ENCODE measurements at regions not wholly inside any gene's neighbourhood (a gene's known extent, or its start where the extent isn't known, plus 50 kb on each side); places are given as distances from the start of the nearest gene placed in this dataset.

- 87 to 100% methylated on average over 1 of the region's 1 CpG for WGBS, 2 donors (ENCODE audit: low coverage in 1 of 2)
- no peak for ATAC-seq
- Histone ChIP-seq H3K9me3 (no peaks in the 10 kb centered on the region), H3K27me3 (no peaks in the 10 kb centered on the region), H3K27ac (no peak overlapping the region), H3K4me1 (no peaks in the 10 kb centered on the region), H3K36me3 (no peaks in the 10 kb centered on the region), H3K4me3 (no peak overlapping the region)
- TF ChIP-seq POLR2AphosphoS5 (IDR thresholded peaks at IDR 0.05) (no peak), EP300 (IDR thresholded peaks at IDR 0.05) (no peak), POLR2A (IDR thresholded peaks at IDR 0.05) (no peak)
- TF ChIP-seq, protein P1, sequence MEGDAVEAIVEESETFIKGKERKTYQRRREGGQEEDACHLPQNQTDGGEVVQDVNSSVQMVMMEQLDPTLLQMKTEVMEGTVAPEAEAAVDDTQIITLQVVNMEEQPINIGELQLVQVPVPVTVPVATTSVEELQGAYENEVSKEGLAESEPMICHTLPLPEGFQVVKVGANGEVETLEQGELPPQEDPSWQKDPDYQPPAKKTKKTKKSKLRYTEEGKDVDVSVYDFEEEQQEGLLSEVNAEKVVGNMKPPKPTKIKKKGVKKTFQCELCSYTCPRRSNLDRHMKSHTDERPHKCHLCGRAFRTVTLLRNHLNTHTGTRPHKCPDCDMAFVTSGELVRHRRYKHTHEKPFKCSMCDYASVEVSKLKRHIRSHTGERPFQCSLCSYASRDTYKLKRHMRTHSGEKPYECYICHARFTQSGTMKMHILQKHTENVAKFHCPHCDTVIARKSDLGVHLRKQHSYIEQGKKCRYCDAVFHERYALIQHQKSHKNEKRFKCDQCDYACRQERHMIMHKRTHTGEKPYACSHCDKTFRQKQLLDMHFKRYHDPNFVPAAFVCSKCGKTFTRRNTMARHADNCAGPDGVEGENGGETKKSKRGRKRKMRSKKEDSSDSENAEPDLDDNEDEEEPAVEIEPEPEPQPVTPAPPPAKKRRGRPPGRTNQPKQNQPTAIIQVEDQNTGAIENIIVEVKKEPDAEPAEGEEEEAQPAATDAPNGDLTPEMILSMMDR (IDR thresholded peaks at IDR 0.05): no peak
Measured at GRCh38 chr5:117805058-117805457, 1183.3 kb downstream of the DTWD2 start.

GRCh38 chr5:117803533-117803932 is 1184.8 kb downstream of the DTWD2 start:
- Histone ChIP-seq H3K9me3 (no peaks in the 10 kb centered on the region), H3K36me3 (no peaks in the 10 kb centered on the region), H3K4me3 (no peak overlapping the region), H3K27ac (no peak overlapping the region), H3K27me3 (no peaks in the 10 kb centered on the region), H3K4me1 (no peaks in the 10 kb centered on the region)
- ATAC-seq: no peak
- TF ChIP-seq POLR2A (IDR thresholded peaks at IDR 0.05): no peak
- TF ChIP-seq EP300 (IDR thresholded peaks at IDR 0.05): no peak
- TF ChIP-seq, protein P1 (IDR thresholded peaks at IDR 0.05): no peak
- no peak for TF ChIP-seq POLR2AphosphoS5 (IDR thresholded peaks at IDR 0.05)
- 43 to 48% methylated on average over 3 of the region's 3 CpGs for WGBS, 2 donors (ENCODE audit: low coverage in 1 of 2)

DNA sequence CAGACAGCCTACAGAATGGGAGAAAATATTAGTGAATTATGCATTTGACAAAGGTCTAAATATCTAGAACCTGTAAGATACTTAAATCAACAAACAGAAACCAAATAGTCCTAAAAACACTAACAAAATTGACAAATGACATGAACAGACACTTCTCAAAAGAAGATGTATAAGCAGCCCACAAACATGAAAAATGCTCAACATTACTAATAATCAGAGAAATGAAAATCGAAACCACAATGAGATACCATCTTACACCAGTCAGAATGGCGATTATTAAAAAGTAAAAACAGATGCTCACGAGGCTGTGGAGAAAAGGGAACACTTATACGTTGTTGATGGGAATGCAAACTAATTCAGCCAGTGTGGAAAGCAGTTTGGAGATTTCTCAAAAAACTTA is 1186.8 kb downstream of the DTWD2 start:
- no peak overlapping the region for H3K27ac ChIP-seq
- H3K4me3 ChIP-seq: no peak overlapping the region
- H3K36me3 ChIP-seq: no peaks in the 10 kb centered on the region
- H3K27me3 ChIP-seq: no peaks in the 10 kb centered on the region
- ATAC-seq: no peak
- H3K4me1 ChIP-seq: no peaks in the 10 kb centered on the region
- 93 to 99% methylated on average over 3 to 4 of the region's 4 CpGs for WGBS, 2 donors (ENCODE audit: low coverage in 1 of 2)
- H3K9me3 ChIP-seq: no peaks in the 10 kb centered on the region
- TF ChIP-seq POLR2AphosphoS5 (IDR thresholded peaks at IDR 0.05) (no peak), EP300 (IDR thresholded peaks at IDR 0.05) (no peak), POLR2A (IDR thresholded peaks at IDR 0.05) (no peak)
- TF ChIP-seq, protein P1 (IDR thresholded peaks at IDR 0.05): no peak

- H3K27me3 ChIP-seq: no peaks in the 10 kb centered on the region
- no peaks in the 10 kb centered on the region for H3K4me1 ChIP-seq
- TF ChIP-seq, protein P1 (IDR thresholded peaks at IDR 0.05): no peak
- TF ChIP-seq POLR2AphosphoS5 (IDR thresholded peaks at IDR 0.05) (no peak), POLR2A (IDR thresholded peaks at IDR 0.05) (no peak), EP300 (IDR thresholded peaks at IDR 0.05) (no peak)
- no peak overlapping the region for H3K27ac ChIP-seq
- H3K36me3 ChIP-seq: no peaks in the 10 kb centered on the region
- no peaks in the 10 kb centered on the region for H3K9me3 ChIP-seq
- no peak overlapping the region for H3K4me3 ChIP-seq
- no peak for ATAC-seq
Measured at GRCh38 chr5:117800261-117800660, 1188.1 kb downstream of the DTWD2 start.

DNA sequence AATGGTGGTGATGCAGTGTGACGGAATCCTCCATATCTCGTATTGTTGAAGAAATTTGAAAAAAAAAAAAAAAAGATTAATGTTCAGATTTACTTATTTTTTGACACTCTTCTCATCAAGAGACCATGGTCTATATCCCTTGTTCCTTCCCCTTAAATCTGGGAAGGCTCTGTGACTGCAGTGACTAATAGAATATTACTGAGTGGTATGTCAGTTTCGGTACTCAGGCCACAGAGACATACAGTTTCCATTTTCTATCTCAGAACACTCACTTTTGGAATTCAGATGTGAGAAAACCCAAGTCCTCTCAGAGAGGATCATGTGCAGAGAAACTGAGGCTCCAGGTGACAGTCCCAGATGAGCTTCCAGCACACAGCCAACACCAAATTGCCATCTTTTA is 1193.5 kb downstream of the DTWD2 start:
- H3K4me3 ChIP-seq: no peak overlapping the region
- WGBS, 2 donors (ENCODE audit: low coverage in 1 of 2): 97 to 98% methylated on average over 3 of the region's 3 CpGs
- no peaks in the 10 kb centered on the region for H3K27me3 ChIP-seq
- ATAC-seq: no peak
- H3K27ac ChIP-seq: no peak overlapping the region
- TF ChIP-seq EP300 (IDR thresholded peaks at IDR 0.05): no peak
- TF ChIP-seq, protein P1 (IDR thresholded peaks at IDR 0.05): no peak
- no peak for TF ChIP-seq POLR2AphosphoS5 (IDR thresholded peaks at IDR 0.05)
- no peak for TF ChIP-seq POLR2A (IDR thresholded peaks at IDR 0.05)
- no peaks in the 10 kb centered on the region for H3K36me3 ChIP-seq
- H3K4me1 ChIP-seq: no peaks in the 10 kb centered on the region
- no peaks in the 10 kb centered on the region for H3K9me3 ChIP-seq
